ENCODE measurements at regions not wholly inside any gene's neighbourhood (a gene's known extent, or its start where the extent isn't known, plus 50 kb on each side); places are given as distances from the start of the nearest gene placed in this dataset. TPM values are rescaled to one million over a fixed set of nuclear protein-coding genes. Genes with fewer than 3 reads are reported as not detected.

GRCh38 chr9:93731963-93732362 lies 155.6 kb downstream of the PHF2 start:
- intact Hi-C loops (cut with DNase I), result no loop called here
- Histone ChIP-seq H3K4me3 (replicated peaks in 1 of 3) (no peak overlapping the region), H3K27me3 (no peaks in the 10 kb centered on the region), H3K9me3 (no peaks in the 10 kb centered on the region), H3K4me1 (no peaks in the 10 kb centered on the region), H3K27ac (no peak overlapping the region), H3K36me3 (no peaks in the 10 kb centered on the region)
- WGBS, 2 donors, result 44 to 58% methylated on average over 1 of the region's 1 CpG
- no peak for DNase-seq
- TF ChIP-seq POLR2A (IDR thresholded peaks at IDR 0.05), result no peak

DNA sequence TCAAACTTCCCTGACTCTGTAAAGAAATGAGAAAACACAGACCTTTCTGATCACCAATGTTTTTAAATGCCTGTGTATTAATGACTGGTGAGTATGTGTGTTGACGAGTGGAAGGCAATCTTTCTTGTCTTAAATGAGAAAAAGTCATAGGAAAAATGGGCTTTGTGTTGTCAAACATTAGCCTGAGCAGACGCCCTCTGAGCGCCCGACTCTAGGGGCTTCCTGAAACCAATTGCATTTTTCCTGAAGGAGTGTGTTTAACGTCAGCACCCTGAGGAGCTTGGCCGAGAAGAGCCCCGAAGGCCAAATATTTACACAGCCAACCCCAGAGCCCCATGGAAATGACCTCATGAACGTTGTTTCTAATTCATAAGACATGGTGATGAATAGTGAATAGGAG lies 154.3 kb downstream of the PHF2 start:
- H3K4me1 ChIP-seq, result no peaks in the 10 kb centered on the region
- WGBS, 2 donors, result 53 to 61% methylated on average over 8 of the region's 8 CpGs
- TF ChIP-seq CTCF (IDR thresholded peaks at IDR 0.05), result no peak
- no peak for TF ChIP-seq POLR2A (IDR thresholded peaks at IDR 0.05)
- H3K27ac ChIP-seq, result no peak overlapping the region
- H3K4me3 ChIP-seq (replicated peaks in 1 of 3), result no peak overlapping the region
- no peak for DNase-seq
- intact Hi-C loops (cut with DNase I), result no loop called here
- H3K9me3 ChIP-seq, result no peaks in the 10 kb centered on the region
- no peaks in the 10 kb centered on the region for H3K27me3 ChIP-seq
- H3K36me3 ChIP-seq, result no peaks in the 10 kb centered on the region

GRCh38 chr9:93730217-93730616 lies 153.8 kb downstream of the PHF2 start:
- Histone ChIP-seq H3K27ac (no peak overlapping the region), H3K27me3 (no peaks in the 10 kb centered on the region), H3K9me3 (no peaks in the 10 kb centered on the region), H3K36me3 (no peaks in the 10 kb centered on the region), H3K4me3 (replicated peaks in 1 of 3) (no peak overlapping the region), H3K4me1 (no peaks in the 10 kb centered on the region)
- TF ChIP-seq CTCF (IDR thresholded peaks at IDR 0.05) (no peak), POLR2A (IDR thresholded peaks at IDR 0.05) (no peak)
- 64 to 69% methylated on average over 11 of the region's 11 CpGs for WGBS, 2 donors
- no peak for DNase-seq
- intact Hi-C loops (cut with DNase I), result no loop called here

Small RNAs in the stretch of these regions (microRNA-seq; reads per million reads assigned to microRNA genes)
- gene MIR4291, result not detected

Small RNAs in the stretch of these regions (small RNA-seq; reads per million reads assigned to genes)
- not detected for gene MIR4291

Data from thyroid gland (tissue), 4 donors.